ENCODE measurements at regions not wholly inside any gene's neighbourhood (a gene's known extent, or its start where the extent isn't known, plus 50 kb on each side); places are given as distances from the start of the nearest gene placed in this dataset.
"Not testable (repeated sequence)": the region's sequence is repeated elsewhere in the genome, so short reads cannot be mapped to it uniquely, and the experiment has no call there.

DNA sequence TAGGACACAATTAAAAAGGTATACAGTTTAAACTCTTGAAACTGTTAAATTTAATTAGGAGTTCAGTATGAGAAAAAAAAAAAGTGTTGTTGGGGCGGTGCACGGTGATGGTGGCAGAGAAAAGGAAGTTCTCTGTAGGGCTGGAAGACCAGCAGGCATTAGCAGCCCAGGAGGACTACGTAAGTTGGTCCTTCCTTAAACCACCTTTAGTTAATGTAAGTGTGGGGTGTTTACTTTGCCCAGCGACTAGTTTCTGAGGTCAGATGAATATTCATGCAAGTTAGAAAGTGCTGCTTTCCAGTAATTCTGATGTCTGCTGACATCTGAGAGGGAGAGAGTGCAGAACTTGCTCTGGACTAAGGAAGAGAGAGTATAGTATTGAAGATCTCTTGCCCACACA, 54.9 kb downstream of the NKX2-1 start:
- DNase-seq = no peak

DNA sequence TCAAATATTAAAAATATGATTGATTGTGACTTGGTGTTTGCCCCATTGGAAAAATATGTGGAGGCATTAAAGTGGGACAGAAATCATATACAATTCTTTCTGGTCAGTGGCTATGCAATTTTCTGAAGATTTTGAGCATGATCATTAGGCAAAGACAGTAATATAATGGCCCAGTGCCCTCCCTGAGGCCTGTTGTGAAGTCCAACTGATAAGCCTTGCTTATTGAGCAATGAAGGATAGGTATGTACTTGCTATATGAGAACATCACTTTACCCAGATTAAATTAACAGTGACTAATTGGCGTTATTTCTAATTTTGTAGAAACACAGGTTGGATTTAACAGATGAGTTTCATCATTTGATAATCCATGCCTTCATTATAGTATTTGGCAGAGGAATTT, 57.1 kb downstream of the NKX2-1 start:
- DNase-seq = no peak

DNA sequence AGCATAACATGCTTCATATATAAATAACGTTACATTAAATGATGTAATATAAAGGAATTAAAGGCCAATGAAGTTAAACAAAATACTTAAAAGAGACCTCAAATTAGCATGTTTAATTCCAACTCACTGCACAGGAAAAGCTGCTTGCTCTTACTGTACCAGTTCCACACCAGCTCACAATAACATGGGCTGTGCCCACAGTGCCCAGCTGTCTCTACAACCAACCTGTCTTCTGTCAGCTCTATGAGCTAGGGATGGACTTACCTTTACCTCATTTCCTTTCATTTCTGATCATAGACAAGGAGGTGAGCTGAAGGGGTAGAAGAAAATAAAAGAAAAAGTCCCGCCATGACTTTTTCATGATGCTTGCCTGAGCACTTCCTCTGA, 64.8 kb downstream of the NKX2-1 start:
- no peak for DNase-seq

DNA sequence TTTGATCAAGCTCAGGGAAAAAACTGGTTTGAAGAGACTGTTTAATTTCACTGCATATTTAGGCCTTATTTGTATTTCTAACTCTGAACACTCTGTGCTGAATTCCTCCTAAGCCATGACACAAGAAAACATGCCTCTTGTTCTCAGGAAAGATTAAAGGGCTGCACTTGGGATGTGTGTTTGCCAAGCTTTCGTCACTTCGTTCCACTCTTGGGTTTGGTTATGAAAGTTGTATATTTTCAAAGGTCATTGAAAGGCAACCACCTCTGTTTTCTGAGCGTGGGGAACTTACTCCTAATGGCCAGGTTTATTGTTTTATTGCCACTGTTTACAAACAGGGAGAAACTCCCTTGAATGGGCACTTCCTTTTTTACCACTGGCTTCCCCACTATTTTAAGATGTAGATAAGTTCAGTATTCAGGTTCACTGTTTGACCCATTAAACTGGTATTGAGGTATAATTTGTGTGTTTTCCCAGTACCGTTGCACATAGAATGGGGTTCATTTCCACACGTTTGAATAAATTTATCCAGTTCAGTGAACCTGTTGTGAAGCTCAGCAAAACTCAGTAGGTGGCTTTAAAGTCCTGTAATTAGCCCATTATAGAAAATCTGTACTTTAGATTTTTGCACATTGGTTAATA, 65.3 kb downstream of the NKX2-1 start:
- no peak for DNase-seq

DNA sequence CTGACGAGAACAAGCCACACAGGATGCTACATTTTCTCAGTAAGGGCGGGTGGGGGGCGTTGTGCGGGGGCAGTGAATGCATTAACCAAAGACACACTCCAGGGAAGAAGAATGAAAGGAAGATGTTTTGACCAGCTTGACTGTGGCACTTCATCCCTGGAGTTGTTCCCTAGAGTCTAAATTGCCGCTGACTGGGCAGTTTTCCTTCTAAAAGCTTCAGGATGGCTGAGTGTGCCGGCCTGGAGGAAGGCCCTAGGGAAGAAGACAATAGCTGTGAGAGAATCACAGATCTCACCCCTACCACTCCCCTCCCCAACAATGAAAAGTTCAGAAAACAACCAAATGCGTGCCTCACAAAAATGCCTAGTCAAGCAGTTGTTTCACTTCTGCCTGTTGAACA, 67.2 kb downstream of the NKX2-1 start:
- DNase-seq = no peak

DNA sequence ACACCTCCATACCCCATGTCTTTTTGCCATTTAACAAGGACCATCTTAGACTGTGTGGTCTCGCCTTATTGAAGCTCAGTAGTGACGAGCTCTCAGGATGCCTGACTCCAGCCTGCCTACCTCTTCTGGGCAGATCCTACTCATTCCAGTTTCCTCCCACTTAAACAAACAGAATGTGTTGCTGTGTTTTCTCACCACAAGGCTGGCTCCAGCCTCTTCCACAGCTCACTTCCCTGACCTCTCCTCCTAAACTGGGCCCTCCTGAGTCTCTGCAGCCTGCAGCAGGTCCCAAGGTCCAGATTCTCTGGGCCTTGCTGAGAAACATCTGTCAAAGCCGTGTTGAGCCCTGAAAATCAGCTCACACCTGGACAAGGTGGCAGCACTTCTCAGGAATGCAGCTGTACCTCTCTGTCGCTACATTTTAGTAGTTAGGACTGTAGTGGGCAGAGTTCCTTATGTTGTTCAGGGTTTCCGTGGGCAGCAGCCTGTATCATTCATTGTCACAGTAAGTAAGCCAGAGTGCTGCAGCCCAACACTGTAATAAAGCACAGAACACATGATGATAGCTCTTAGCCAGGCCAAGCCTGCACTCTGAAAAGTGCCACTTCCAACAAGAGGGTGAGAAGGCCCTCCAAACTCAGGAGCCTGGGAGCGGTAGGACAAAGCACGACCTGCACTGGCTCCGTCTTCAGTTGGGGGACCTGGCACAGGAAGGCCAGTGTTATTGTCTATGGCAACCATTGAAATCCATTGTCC, 68.5 kb downstream of the NKX2-1 start:
- DNase-seq = no peak

DNA sequence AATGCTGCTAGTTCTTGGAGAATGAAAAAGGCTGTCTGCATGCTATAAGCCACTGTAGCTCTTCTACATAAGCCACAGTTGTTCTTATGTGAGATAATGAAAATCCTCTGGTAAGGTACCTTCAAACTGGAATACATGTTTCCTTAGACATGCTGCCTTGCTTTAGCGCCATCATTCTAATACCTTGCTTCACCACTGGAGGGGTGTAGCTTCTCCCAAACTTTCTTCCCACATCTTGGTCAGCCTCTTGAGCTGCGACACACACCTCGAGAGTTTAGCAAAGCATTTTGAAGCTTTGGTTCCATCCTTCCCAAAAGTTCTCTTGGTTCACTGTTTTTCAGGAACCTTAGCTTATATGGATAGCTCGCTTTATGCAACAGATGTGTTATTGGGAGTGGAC, 69.5 kb downstream of the NKX2-1 start:
- no peak for DNase-seq

DNA sequence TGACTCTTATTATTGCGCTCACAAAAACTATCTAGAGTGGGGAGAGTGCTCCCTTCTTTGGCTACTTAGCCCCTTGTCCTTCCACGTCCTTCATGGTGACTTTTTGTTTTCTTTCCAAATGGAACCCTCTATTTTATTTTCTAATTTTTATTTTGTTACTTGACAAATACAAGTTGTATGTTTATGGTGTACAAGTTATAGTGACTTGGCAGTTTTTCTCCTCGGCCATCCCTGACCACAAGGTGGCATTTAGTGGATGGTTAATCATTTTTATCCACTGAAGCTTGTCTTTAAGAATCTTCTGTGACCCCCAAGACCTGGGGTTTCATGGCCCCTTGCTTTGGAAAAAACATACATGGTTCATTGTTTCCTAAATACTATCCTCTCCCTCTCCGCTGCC, 70.1 kb downstream of the NKX2-1 start:
- no peak for DNase-seq

DNA sequence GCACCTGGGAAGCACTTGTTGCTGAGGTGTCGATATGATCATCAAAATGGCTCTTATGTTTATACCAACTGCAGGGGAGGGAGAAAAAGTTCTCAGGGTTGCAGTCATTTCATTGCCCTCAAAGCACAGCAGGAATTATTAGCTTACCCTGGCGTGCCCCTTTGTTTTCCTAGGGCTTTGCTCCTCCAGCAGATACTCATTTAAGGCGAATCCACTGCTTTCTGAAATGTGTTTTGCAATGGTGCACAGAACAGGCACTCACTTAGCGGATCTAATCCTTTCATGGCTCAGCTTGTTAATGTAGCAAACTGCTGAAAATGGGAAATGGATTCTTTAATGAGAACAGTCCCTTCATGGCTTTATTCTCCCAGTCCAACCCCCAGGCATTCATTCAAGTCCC, 76.7 kb downstream of the NKX2-1 start:
- peak; percentile 70 for DNase-seq

DNA sequence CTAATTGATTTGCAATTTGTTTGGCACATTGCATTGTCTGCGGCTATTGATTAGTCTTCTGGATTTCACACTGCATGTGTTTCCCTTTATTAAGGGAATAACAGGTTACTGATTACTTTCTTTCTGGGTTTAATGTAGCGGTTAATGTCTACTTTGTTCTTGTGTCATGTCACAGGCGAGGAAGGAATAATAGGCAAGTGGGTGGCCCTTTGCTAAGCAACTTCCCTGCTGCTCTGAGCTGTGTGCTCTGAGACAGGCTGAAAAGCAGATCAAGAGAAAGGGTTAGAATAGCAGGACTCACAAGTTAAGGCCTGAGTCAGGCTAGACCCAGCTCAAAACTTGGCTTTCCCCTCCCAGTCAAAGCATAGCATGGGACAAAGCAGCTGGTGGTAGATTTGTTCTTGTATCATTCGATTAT, 77.2 kb downstream of the NKX2-1 start:
- DNase-seq = peak; percentile 89

DNA sequence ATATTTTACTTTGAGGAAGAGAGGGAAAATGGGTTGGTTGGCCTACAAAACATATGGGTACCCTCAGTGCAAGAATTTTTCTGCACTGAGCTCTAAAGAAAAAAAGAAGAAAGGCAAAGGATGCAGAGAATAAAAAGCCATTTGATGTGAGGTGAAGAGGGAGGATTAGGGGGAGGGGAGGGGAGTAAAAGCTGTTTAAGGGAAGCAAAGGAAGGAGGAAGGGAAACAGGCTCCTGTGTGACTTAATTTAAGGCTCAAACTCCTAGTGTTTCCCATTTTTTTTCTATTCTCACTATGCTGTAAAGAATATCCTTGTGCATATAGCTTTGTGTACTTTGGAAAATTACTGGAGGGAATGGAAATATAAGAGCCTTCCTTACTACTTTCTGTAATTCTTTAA, 78.7 kb downstream of the NKX2-1 start:
- no peak for DNase-seq

DNA sequence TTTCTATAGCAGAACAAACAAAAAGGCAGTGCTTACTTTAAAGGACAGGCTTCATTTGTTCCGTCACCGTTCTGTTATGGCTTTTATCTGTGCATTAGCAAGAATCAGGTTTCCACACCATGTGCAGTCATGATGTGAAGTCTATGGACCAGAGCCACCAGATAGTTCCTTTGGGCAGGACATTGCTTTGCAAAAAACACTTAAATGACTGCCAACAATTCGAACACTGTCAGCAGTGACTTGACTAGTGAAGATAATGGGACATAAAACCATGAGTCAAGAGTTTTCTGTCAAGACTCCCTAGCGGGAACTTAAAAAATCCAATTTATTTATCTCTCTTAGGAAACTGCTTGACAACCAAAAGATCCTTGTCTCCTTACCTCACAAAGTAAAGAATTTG, 80.3 kb downstream of the NKX2-1 start:
- peak; percentile 34 for DNase-seq

DNA sequence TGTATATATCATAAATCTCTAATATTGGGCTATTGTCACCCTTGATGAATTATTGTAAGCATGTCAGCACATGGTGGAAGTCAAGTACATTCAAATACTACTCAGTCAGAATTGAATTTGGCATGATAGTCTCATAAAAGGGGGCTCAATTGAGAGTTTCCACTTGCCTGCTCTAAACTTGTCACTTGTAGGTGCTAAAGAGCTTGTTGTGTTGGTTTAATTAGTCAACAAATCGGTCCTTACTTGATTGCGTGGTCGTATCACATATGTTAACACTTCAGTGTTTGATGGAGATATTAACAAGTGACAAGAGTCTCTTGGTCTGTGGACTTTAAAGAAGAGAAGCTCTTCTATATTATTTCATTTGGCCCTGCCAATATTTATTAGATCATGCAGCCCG, 81.1 kb downstream of the NKX2-1 start:
- no peak for DNase-seq

DNA sequence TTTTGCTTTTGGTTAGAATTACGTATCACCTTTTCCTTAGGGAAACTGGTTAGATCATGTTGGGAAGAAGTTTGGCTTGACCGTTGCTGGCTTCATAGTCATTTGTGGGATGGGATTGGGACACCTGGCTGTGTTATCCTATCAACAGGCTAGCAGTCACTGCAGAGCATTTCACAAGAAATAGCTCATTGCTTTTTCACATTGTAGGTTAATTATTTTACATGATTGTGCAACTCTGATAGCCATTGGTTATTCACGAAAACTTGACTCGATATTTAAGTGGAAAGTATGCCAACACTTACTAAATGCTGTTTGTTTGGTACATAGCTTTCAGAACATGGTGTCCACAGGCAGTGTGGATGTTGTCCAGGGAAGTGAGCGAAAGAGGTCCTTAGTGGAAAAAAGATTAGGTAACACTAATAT, 89.4 kb downstream of the NKX2-1 start:
- no peak for DNase-seq

DNA sequence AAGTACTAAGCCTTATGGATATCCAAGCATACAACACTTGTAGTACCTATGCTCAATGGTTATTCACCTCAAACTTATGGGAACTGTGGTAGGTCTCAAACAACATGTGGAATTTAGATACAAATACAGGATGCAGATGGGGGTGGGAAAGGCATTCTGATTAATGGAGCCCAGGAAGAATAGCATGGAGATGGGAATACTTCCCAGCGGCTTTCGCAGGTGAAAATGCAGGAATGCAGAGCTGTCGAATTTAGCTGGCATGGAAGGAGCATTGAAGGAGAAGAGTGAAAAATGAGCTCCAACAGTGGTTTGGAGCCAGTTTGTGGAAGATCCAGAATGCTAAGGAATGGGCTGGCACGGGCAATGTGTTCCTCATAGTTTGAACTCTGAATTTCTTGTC, 89.9 kb downstream of the NKX2-1 start:
- no peak for DNase-seq

DNA sequence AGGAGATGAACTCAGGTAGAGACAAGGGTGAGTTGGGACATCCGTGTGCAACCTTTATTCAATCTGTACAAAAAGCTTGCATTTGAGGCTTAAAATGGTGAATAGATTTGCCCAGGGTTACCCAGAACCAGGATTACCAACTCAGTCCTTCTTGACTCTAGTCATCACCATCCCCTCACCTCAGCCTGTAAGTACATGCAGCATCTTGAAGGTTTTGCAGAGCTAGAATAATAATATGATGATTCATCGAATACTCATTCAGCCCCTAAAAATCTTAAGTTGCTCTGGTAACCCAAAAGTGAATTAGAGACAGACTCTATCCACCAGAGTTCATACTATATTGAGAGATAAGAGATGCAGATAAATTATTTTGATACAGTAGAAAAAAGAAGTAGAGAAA, 90.3 kb downstream of the NKX2-1 start:
- DNase-seq = no peak

DNA sequence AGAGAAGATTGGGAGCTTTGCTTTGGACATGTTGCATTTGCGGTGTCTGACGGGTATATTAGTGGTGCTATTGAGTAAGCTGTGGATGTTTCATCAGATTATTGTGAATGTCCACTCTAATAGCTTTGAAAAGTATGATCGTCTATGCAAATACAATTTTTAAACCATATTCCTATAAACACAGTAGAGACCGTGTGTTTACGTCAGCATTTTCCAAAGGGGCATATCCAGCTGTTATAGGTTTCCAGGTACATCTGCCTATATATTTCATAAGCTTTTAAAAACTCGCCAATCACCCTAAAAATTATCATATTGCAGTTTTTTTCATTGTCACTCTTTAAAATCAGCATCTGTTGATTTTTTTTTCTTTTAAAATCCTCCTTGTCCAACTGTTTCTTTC, 91.7 kb downstream of the NKX2-1 start:
- no peak for DNase-seq

DNA sequence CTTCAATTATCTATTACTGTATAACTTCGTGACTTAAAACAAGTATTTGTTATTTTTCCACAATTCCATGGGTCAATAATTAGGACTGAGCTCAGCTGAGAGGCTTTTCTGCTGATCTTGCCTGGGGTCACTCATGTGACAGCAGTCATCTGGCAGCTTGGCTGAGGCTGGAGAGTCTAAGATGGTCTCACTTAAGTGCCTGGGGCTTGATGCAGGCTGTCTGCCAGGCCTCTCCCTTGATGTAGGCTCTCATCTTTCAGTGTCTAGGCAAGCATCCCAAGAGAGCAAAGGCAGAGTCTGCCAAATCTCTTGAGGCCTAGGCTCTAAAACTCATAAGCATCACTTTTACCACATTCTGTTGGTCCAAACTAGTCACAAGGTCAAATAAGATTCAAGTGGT, 93.2 kb downstream of the NKX2-1 start:
- DNase-seq = no peak

DNA sequence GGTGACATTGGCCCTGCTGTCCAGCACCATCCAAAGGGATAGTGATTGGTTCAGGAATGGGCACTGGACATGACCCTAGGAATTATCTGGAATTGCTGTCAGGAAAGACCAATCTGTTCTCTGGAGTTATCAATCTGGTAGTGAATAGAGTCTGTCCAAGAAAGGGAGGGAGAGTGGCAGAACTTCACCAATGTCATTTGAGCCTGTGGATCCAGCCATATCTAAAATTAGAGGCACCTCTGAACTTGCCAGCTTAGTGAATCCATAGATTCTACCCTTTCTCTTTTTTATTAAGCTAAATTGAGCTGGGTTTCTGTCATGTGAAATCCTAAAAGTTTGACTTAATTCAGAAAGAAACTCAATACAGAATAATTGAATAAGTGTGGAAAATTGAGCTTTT, 93.9 kb downstream of the NKX2-1 start:
- no peak for DNase-seq

DNA sequence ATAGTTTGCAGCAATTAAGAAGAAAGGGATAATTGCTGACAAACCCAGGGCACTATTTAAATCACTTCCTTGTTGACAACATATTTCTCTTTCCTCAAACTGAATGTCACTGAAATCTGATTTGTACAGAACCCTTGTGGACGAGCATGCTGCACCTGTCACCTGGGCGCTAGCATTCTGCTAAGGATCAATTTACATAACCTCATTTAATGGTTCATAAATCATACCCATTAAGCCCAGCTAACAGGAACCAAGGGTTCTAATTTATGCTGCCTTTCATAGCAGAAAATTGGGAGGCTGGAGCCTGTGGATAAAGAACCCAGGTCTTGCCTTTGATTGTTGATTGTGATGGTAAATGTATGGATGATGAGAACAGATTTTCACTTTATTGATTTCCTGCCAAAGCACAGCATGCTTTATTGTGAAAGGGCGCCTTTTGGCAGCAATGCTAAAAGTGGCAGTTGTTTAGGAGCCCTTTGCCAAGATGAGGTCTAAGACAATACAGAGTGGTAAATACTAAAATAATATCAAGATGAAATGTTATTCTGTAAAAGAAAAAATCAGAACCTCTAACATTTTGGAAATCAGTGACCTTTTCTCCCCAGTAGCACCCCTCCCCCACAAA, 95.4 kb downstream of the NKX2-1 start:
- DNase-seq = peak; percentile 100

DNA sequence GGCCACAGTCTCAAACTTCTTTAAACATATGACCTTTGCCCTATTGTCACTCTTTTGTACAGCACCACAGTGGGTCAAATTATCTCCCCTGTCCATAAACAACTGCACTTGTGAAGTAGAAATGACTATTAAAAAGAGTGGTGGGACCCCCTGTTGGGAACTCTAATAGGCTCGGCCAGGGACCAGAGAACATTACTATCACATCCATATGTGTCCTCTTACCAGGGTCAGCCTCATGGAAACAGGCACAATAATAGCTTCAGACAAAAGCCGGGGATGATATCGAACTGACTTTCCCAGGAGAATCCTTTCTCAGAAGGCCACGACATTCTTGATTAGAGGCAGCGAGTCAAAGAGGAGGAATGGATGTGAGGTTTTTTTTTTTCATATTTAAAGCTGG, 96.6 kb downstream of the NKX2-1 start:
- DNase-seq = peak; percentile 90

DNA sequence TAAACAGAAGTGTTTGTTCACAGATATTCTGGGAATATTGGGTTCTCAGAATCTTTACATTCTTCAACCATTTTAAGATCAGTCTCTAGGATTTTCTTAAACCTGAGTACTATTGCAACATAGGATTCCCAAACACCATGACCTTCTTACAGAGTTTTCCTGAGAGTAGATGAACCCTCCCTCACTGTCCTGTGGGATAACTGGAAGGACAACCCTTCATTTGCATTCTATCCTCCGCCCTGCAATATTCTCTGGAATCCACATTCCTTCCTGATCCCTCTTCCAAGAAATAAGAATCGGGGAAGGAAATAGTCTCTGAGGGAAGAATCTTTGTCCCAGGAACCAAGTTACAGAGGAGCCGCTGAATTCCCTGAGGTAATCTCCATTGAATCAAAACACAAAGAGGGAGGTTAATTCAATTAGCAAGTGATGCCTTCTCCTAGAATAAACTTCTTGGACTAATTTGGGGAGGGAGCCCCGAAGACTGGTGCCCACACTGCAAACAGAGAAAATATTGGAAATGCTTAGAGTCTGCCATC, 99.8 kb upstream of the MBIP start:
- no peak for DNase-seq

DNA sequence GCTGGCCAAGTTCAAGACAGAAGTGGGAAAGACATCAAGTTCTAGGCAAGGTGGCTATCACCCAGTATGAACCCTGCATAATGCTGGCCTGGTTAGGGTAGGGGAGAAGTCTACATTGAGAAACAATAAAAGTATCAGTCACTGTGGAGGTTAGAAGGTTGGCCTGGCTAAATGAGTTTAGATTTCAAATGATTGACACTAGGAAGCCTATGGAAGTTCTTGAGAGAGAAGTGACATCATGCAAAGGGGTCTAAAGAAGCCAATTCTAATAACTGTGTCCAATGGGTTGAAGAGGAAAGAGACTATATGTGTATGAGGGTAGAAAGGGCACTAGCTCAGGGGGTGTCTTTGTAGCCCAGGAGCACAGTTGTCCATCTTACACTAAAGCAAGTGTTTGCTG, 98.5 kb upstream of the MBIP start:
- DNase-seq = no peak

DNA sequence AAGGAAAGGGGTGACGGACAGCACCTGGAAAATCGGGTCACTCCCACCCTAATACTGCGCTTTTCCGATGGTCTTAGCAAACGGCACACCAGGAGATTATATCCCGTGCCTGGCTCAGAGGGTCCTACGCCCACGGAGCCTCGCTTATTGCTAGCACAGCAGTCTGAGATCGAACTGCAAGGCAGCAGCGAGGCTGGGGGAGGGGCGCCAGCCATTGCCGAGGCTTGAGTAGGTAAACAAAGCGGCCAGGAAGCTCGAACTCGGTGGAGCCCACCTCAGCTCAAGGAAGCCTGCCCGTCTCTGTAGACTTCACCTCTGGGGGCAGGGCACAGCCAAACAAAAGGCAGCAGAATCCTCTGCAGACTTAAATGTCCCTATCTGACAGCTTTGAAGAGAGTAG, 91.5 kb upstream of the MBIP start:
- not testable (repeated sequence) for DNase-seq

Measured in NCI-H748 treated with DMSO at 0.1 percent for 48 hours (cell line).